22Rv1 (cell line): ENCODE measurements at regions not wholly inside any gene's neighbourhood (a gene's known extent, or its start where the extent isn't known, plus 50 kb on each side); places are given as distances from the start of the nearest gene placed in this dataset.

Experiments used
- H3K27ac ChIP-seq: fragments of 450-650 bp; 2 replicates; pipeline ENCODE4 v1.5.1; 2017
- CTCF ChIP-seq: fragments of 450-650 bp; IDR thresholded peaks from 2 replicates; pipeline ENCODE4 v1.5.1; 2017; ENCODE audit warnings: mild to moderate bottlenecking
- ZFX ChIP-seq: fragments of 450-650 bp; IDR thresholded peaks from 2 replicates; pipeline ENCODE4 v1.6.1; 2017; ENCODE audit warnings: antibody characterized with exemption, borderline replicate concordance

GRCh38 chr6:9499709-9500108, 915.2 kb downstream of the TFAP2A start:
- H3K27ac ChIP-seq = no peak overlapping the region
- TF ChIP-seq CTCF = no peak
- no peak for TF ChIP-seq ZFX

- TF ChIP-seq CTCF (no peak), ZFX (no peak)
- H3K27ac ChIP-seq = no peak overlapping the region
Measured at GRCh38 chr6:9496837-9497236, 918.0 kb downstream of the TFAP2A start.

GRCh38 chr6:9494864-9495263, 920.0 kb downstream of the TFAP2A start:
- TF ChIP-seq ZFX (no peak), CTCF (no peak)
- H3K27ac ChIP-seq = no peak overlapping the region

GRCh38 chr6:9492790-9493189, 922.1 kb downstream of the TFAP2A start:
- H3K27ac ChIP-seq = no peak overlapping the region
- TF ChIP-seq ZFX (no peak), CTCF (no peak)

- TF ChIP-seq ZFX (no peak), CTCF (no peak)
- H3K27ac ChIP-seq = no peak overlapping the region
Measured at GRCh38 chr6:9487128-9487527, 927.7 kb downstream of the TFAP2A start.

GRCh38 chr6:9485992-9486391, 928.9 kb downstream of the TFAP2A start:
- TF ChIP-seq CTCF = no peak
- TF ChIP-seq ZFX = no peak
- no peak overlapping the region for H3K27ac ChIP-seq

GRCh38 chr6:9484686-9485085, 930.2 kb downstream of the TFAP2A start:
- no peak for TF ChIP-seq CTCF
- TF ChIP-seq ZFX = no peak

More at GRCh38 chr6:9484686-9485085, 930.2 kb downstream of the TFAP2A start:
- H3K27ac ChIP-seq = no peak overlapping the region
